ENCODE measurements at regions not wholly inside any gene's neighbourhood (a gene's known extent, or its start where the extent isn't known, plus 50 kb on each side); places are given as distances from the start of the nearest gene placed in this dataset.
"Not testable (repeated sequence)": the region's sequence is repeated elsewhere in the genome, so short reads cannot be mapped to it uniquely, and the experiment has no call there.

DNA sequence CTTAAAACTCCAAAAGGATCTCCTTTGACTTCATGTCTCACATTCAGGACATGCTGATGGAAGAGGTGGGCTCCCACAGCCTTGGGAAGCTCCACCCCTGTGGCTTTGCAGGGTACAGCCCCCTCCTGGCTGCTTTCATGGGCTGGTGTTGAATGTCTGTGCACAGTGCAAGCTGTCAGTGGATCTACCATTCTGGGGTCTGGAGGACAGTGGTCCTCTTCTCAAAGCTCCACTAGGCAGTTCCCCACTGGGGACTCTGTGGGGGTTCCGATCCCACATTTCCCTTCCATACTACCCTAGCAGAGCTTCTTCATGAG is 150.2 kb upstream of the FBXL17 start:
- TF ChIP-seq SIN3A (IDR thresholded peaks at IDR 0.05; ENCODE audit: low read depth, low read length); ZZZ3 (IDR thresholded peaks at IDR 0.05; ENCODE audit: control insufficient read depth, insufficient read length, low read depth); MEF2A (IDR thresholded peaks at IDR 0.05; ENCODE audit: insufficient read depth, low read depth, low read length); TAF1 (IDR thresholded peaks at IDR 0.05; ENCODE audit: borderline replicate concordance, low read depth, low read length); POLR2AphosphoS5 (IDR thresholded peaks at IDR 0.05; ENCODE audit: low read length); NRF1 (conservative IDR thresholded peaks at IDR 0.05; ENCODE audit: low read depth, low read length): not testable (repeated sequence)
- TF ChIP-seq, protein P1, sequence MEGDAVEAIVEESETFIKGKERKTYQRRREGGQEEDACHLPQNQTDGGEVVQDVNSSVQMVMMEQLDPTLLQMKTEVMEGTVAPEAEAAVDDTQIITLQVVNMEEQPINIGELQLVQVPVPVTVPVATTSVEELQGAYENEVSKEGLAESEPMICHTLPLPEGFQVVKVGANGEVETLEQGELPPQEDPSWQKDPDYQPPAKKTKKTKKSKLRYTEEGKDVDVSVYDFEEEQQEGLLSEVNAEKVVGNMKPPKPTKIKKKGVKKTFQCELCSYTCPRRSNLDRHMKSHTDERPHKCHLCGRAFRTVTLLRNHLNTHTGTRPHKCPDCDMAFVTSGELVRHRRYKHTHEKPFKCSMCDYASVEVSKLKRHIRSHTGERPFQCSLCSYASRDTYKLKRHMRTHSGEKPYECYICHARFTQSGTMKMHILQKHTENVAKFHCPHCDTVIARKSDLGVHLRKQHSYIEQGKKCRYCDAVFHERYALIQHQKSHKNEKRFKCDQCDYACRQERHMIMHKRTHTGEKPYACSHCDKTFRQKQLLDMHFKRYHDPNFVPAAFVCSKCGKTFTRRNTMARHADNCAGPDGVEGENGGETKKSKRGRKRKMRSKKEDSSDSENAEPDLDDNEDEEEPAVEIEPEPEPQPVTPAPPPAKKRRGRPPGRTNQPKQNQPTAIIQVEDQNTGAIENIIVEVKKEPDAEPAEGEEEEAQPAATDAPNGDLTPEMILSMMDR (IDR thresholded peaks at IDR 0.05 in 2 of 3, conservative IDR thresholded peaks at IDR 0.05 in 1 of 3; ENCODE audit: control insufficient read depth in 2 of 3, extremely low read depth in 1 of 3, insufficient read depth in 1 of 3, low read depth in 3 of 3, low read length in 3 of 3) = not testable (repeated sequence)
- TF ChIP-seq, protein P2, sequence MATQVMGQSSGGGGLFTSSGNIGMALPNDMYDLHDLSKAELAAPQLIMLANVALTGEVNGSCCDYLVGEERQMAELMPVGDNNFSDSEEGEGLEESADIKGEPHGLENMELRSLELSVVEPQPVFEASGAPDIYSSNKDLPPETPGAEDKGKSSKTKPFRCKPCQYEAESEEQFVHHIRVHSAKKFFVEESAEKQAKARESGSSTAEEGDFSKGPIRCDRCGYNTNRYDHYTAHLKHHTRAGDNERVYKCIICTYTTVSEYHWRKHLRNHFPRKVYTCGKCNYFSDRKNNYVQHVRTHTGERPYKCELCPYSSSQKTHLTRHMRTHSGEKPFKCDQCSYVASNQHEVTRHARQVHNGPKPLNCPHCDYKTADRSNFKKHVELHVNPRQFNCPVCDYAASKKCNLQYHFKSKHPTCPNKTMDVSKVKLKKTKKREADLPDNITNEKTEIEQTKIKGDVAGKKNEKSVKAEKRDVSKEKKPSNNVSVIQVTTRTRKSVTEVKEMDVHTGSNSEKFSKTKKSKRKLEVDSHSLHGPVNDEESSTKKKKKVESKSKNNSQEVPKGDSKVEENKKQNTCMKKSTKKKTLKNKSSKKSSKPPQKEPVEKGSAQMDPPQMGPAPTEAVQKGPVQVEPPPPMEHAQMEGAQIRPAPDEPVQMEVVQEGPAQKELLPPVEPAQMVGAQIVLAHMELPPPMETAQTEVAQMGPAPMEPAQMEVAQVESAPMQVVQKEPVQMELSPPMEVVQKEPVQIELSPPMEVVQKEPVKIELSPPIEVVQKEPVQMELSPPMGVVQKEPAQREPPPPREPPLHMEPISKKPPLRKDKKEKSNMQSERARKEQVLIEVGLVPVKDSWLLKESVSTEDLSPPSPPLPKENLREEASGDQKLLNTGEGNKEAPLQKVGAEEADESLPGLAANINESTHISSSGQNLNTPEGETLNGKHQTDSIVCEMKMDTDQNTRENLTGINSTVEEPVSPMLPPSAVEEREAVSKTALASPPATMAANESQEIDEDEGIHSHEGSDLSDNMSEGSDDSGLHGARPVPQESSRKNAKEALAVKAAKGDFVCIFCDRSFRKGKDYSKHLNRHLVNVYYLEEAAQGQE (IDR thresholded peaks at IDR 0.05; ENCODE audit: low read depth, low read length) = not testable (repeated sequence)
- TF ChIP-seq, protein P3, sequence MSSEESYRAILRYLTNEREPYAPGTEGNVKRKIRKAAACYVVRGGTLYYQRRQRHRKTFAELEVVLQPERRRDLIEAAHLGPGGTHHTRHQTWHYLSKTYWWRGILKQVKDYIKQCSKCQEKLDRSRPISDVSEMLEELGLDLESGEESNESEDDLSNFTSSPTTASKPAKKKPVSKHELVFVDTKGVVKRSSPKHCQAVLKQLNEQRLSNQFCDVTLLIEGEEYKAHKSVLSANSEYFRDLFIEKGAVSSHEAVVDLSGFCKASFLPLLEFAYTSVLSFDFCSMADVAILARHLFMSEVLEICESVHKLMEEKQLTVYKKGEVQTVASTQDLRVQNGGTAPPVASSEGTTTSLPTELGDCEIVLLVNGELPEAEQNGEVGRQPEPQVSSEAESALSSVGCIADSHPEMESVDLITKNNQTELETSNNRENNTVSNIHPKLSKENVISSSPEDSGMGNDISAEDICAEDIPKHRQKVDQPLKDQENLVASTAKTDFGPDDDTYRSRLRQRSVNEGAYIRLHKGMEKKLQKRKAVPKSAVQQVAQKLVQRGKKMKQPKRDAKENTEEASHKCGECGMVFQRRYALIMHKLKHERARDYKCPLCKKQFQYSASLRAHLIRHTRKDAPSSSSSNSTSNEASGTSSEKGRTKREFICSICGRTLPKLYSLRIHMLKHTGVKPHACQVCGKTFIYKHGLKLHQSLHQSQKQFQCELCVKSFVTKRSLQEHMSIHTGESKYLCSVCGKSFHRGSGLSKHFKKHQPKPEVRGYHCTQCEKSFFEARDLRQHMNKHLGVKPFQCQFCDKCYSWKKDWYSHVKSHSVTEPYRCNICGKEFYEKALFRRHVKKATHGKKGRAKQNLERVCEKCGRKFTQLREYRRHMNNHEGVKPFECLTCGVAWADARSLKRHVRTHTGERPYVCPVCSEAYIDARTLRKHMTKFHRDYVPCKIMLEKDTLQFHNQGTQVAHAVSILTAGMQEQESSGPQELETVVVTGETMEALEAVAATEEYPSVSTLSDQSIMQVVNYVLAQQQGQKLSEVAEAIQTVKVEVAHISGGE (CRISPR knock-in tag; IDR thresholded peaks at IDR 0.05) = not testable (repeated sequence)

Data from GM12878 (cell line).